ENCODE measurements at regions not wholly inside any gene's neighbourhood (a gene's known extent, or its start where the extent isn't known, plus 50 kb on each side); places are given as distances from the start of the nearest gene placed in this dataset.

GRCh38 chr14:56371737-56372136 is 207.9 kb upstream of the TMEM260 start:
- no peak for DNase-seq (ENCODE audit: low read depth)
- no peak for TF ChIP-seq CTCF (IDR thresholded peaks at IDR 0.05; ENCODE audit: insufficient read depth, low read length)
- no peak overlapping the region for H3K4me3 ChIP-seq (ENCODE audit: low read depth, low read length)

GRCh38 chr14:56374421-56374820 is 205.2 kb upstream of the TMEM260 start:
- DNase-seq (ENCODE audit: low read depth), result peak; percentile 27
- H3K4me3 ChIP-seq (ENCODE audit: low read depth, low read length), result no peak overlapping the region
- no peak for TF ChIP-seq CTCF (IDR thresholded peaks at IDR 0.05; ENCODE audit: insufficient read depth, low read length)

GRCh38 chr14:56378046-56378445 is 201.6 kb upstream of the TMEM260 start:
- no peak overlapping the region for H3K4me3 ChIP-seq (ENCODE audit: low read depth, low read length)
- no peak for DNase-seq (ENCODE audit: low read depth)
- TF ChIP-seq CTCF (IDR thresholded peaks at IDR 0.05; ENCODE audit: insufficient read depth, low read length), result no peak

GRCh38 chr14:56378475-56378877 is 201.1 kb upstream of the TMEM260 start:
- peak; percentile 86 for DNase-seq (ENCODE audit: low read depth)
- no peak for TF ChIP-seq CTCF (IDR thresholded peaks at IDR 0.05; ENCODE audit: insufficient read depth, low read length)
- H3K4me3 ChIP-seq (ENCODE audit: low read depth, low read length), result no peak overlapping the region

- H3K4me3 ChIP-seq (ENCODE audit: low read depth, low read length), result no peak overlapping the region
- DNase-seq (ENCODE audit: low read depth), result peak; percentile 94
- no peak for TF ChIP-seq CTCF (IDR thresholded peaks at IDR 0.05; ENCODE audit: insufficient read depth, low read length)
Measured at GRCh38 chr14:56379956-56380355, 199.6 kb upstream of the TMEM260 start.

GRCh38 chr14:56386024-56386423 is 193.6 kb upstream of the TMEM260 start:
- no peak overlapping the region for H3K4me3 ChIP-seq (ENCODE audit: low read depth, low read length)
- TF ChIP-seq CTCF (IDR thresholded peaks at IDR 0.05; ENCODE audit: insufficient read depth, low read length), result no peak
- no peak for DNase-seq (ENCODE audit: low read depth)

- DNase-seq (ENCODE audit: low read depth), result no peak
- TF ChIP-seq CTCF (IDR thresholded peaks at IDR 0.05; ENCODE audit: insufficient read depth, low read length), result no peak
- no peak overlapping the region for H3K4me3 ChIP-seq (ENCODE audit: low read depth, low read length)
Measured at GRCh38 chr14:56390859-56391258, 188.7 kb upstream of the TMEM260 start.
